Ureter (tissue), 1 donor: ENCODE measurements at regions not wholly inside any gene's neighbourhood (a gene's known extent, or its start where the extent isn't known, plus 50 kb on each side); places are given as distances from the start of the nearest gene placed in this dataset.
A peak's percentile ranks its signal among the peaks of the same experiment; 100 is the strongest.

Experiments
- DNase-seq: peaks from one replicate; pipeline ENCODE4 v3.0.0-alpha.2; 2020; ENCODE audit warnings: low spot score
- donor health status: DM: yes; HTN: yes; CAD: no.

DNA sequence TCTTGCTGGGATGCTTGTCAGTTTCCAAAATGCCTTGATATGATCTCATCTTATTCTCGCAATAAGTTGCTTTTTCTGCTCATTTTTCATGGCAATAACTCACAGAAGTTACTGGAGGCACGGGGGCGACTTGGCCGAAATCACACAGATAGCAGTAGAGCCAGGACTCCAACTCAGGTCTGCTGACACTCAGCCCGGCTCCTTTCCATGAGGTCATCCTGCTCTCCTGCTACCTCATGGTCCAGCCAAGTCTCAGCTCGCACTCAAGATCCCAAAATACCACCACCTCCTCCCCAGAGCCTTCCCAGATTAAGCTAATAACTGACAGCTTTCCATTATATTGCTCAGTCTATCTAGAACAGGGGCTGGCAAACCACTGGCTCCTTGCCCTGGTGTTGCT, 269.5 kb downstream of the MAP2K4 start:
- DNase-seq, result no peak

DNA sequence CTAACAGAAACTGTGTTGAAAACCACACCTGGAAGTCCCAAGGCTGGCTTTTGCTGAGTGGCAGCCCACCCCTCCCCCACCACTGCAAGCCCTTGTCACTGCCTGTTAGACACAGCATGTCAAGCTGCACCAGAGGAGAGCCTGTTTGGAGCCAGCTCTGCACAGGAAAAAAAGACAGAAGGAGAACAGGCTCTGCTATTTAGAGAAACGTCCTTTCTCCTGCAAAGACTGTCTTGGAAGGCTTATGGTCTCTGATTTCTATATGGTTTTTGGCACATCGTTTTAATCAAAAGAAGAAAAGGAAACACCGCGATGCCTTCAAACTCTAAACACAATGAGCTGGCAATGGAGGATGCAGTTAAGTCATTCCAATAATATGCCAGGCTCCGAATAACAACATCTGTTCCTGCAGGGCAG, 275.5 kb downstream of the MAP2K4 start:
- no peak for DNase-seq

DNA sequence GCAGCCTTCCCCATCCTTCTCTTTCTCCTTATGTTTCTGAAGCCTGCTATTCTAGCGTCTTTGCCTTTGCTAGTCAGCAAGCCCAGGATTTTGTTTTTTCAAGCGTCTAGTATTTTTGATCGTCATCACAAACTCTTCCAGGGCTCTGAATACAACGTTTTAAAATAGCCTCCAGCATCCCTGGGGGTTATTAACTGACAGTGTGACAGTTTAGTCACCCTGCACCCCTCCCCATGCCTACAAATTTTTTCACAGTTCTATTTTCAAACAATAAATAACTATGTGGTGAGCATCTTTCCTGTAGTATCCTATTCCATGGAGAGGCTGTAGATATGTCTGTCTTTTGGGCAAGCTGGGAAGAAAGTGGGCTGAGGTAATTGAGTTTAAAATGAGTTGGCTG, 280.9 kb downstream of the MAP2K4 start:
- DNase-seq, result no peak

DNA sequence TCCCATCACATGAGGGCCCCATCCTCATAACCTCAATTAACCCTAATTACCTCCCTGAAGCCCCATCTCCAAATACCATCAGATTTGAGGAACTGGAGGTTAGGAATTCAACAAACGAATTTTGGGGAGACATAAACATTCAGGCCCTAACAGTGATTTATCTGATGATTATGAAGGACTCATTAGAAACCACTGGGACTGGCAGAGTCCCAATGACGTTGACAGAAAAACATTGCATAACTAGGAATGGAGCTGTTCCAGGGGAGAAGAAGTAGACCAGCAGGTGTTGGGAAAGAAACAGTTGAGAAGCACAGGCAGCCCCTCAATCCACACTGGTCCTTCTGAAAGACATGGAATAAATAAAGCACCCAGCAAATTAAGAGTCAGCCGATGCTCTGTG, 282.0 kb downstream of the MAP2K4 start:
- DNase-seq, result no peak

DNA sequence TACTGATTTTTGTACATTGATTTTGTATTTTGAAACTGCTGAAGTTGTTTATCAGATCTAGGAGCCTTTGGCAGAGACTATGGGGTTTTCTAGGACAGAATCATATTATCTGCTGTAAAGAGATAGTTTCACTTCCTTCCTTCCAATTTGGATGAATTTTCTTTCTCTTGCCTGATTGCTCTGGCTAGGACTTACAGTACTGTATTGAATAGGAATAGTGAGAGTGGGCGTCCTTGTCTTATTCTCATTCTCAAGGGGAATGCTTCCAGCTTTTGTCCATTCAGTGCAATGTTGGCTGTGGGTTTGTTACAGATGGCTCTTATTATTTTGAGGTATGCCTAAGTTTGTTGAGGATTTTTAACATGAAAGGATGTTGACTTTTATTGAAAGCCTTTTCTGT, 290.1 kb downstream of the MAP2K4 start:
- DNase-seq, result no peak

DNA sequence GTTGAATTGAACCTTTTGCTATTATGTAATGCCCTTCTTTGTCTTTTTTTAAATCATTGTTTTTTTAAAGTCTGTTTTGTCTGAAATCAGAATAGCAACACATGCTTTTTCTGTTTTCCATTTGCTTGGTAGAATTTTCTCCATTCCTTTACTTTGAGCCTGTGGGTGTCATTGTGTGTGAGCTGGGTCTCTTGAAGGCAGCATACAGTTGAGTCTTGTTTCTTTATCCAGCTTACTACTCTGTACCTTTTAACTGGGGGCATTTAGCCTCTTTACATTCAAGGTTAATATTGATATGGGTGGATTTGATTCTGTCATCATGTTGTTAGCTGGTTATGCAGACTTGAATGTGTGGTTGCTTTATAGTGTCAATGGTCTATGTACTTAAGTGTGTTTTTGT, 292.0 kb downstream of the MAP2K4 start:
- no peak for DNase-seq

DNA sequence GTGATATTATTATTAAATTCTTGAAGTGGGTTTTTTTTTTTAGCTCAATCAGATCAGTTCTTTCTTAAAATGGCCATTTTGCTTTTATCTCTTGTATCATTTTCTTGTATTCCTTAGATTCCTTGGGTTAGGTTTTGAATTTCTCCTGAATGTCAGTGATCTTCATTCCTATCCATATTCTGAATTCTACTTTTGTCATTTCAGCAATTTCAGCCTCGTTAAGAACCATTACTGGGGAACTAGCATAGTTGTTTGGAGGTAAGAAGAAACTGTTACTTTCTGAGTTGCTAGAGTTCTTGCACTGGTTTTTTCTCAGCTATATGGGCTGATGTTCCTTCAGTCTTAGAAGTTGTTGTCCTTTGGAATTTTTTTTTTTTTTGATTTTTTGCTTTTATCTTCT, 293.1 kb downstream of the MAP2K4 start:
- no peak for DNase-seq

DNA sequence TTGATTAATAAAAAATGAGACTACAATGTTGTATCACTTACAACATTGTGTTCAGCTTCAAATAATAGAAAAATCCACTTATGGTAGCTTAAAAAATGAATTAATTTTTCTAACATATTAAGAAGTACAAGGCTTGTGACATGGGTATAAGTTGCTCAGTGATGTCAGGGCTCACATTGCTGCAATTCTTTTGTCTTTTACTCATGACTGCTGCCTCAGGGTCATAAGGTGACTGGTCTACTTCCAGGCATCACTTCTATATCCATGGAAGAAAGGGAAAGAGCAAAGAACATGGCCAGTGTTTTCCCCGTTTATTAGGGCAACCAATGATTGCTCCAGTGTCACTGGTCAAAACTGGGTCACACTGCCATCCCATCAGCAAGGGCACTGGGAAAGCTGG, 295.3 kb downstream of the MAP2K4 start:
- DNase-seq, result no peak

DNA sequence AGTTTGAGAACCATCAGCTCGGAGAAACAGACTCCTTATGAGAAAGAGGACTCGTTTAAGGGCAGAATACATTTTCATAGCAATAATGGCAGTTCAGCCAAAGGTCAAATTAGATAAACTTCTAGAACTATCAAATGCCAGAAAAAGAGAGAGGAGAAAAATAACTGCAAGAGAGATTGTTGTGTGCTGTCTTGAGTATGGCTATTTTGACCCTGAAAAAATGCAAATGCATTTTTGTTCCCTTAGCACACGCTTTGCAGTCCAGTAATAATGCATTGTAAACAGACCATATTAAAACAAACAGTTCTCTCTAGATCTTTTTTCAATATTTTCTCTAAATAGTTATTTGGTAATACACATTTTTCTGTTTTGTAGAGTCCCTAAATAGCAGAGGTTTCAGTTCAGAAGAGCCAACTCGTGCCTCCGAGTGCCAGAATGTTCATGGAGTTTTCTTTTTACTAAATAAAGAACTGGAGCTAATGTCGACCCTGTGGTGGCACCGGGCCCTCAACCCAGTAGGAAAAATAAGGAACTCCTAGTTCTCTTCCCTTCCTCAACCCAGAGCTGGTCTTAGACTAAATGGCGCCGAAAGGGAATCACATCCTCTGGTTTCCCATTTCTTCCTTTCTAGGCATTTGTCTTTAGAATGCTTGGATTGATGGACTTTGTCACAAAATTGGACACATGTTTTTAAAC, 298.0 kb downstream of the MAP2K4 start:
- DNase-seq, result no peak

DNA sequence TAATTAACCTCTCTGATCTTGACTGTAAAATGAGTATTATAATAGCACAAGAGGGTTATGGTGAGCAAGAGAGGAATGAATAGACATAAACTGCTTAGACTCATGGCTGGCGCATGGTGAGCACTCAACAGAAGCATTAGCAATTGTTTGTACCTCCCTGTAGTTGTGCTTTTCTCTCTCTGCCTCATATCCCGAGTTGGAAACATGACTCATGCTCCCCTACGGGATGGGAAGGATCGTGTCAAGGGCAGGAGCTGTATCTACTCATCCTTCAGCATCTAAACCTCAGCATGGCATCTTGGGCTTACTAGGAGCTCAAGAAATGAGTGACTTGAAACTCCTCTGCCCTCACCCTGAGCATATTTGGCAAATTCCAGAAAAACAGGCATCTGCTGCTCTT, 299.6 kb downstream of the MAP2K4 start:
- no peak for DNase-seq

DNA sequence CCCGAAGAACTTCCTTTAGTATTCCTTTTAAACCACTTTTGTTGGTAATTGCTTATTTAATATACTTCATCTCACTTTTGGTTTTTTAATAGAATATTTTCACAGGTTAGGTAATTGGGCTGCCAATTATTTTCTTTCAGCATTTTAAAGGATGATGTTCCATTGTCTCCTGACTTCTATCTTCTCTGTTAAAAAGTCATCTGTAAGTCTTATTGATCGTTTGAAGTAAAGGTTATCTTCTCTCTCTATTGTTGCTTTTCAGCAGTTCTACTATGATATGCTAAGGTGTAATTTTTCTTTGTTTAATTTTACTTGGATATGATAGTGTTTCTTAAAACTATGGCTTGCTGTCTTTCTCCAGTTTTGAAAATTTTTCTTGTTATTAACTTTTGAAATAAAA, 307.5 kb downstream of the MAP2K4 start:
- DNase-seq, result no peak

DNA sequence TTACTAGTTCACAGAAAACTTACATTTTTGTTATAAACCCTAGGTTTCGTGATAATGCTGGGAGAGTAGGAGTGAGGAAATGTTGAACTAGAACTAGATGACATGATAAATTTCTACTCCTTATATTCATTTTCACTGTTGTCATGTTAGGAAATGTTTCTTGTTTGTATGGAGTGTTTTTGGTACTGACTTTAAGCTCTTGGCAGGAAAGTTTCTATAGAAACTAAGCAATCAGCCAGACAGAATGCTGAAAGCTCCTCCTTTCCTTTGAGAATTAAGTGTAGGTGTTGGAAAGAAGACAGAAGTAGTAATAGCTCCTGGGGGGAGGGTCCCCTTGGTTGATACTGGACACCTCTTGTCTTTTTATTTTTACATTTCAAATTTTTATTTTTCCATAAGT, 309.8 kb downstream of the MAP2K4 start:
- no peak for DNase-seq

DNA sequence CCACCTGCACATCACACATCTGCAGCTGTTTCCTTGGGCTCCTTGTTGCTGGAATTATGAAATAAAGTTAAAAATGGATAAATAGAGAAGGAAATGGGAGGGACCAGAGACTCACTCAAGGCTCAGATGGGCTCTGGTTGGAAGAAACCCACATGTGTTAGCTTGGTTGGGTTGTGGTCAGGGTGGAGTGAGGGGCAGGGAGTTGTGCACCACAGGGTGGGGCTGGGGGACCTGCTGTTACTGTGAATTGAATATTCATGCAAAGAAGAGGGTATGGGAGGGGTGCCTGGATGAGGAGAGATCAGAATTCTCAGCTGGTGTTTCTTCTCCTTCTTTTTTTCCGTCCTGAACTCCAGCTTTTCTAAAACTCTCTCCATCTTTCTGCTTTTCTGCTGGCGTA, 320.7 kb downstream of the MAP2K4 start:
- no peak for DNase-seq

DNA sequence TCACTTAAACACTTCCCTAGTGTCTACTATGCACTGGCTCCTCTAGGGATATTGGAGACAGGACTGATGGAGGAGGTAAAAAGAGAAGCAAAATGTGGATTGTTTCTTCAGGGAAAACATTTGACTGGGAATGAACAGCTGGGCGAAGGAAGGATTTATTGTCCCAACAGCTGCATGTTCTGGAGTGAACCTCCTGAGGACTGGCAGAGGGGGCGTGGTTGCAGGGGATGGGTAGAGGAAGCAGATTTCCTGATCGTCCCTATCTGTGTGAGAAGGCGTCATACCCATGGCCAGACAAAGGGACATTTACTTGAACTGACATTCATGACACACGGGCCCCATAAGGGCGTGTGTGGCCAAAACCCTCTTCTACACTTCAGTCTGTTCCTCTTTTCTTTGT, 321.5 kb downstream of the MAP2K4 start:
- DNase-seq, result no peak

DNA sequence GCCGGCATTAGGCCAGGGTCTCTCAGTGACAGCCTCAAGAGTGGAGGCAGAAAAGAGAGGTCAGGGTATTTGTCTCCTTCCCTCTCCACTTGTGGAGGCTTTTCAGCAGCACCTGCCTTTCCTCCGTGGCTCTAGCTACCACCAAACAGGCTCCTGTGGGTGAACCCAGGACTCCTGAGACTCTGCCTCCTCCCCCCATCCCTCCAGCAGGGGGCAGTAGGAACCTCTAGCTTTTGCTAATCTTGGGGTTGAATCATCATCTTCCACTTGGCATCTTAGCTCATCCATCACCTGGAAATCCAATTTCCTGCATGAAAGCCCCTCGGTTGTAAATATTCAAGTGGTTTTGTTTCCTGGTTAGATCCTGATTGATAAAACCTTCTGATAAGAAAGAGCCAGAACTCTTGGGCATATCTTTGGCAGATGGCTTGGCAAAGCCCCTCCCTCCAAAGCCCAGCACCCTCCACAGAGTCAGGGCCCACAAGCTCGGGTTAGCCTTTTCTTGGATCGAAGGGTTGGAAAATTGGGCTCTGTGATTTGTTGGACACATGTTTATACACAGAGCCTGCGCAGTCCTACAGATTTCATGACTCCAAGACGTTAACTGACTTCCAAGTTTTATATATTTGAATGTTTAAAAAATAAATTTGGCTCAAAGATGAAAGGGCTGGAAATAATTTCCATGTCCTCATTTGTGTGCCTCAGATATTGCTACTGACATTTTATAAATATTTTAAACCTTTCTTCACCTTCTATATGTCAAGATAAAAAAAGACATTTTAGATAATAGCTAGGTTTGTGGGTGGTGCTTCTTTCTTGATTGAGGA, 322.1 kb downstream of the MAP2K4 start:
- DNase-seq, result peak; percentile 58

DNA sequence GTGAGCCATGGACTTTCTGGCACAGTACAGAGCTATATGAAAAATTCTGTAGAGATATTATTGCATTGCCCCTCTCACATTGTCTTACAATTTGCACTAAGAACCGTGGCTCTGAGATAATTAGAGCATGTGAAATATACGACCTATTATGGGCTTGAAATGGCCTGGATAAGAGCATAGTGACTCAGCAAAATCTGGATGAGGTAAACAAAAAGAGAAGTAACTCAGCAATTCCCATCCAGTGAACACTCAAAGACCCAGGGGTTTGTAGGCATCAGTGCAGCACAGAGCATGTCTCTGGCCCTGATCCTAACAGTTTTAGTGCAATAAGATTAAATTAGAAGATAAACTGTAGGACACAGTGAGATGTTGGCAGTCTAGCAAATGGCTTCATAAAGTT, 317.2 kb upstream of the MYOCD start:
- DNase-seq, result no peak

DNA sequence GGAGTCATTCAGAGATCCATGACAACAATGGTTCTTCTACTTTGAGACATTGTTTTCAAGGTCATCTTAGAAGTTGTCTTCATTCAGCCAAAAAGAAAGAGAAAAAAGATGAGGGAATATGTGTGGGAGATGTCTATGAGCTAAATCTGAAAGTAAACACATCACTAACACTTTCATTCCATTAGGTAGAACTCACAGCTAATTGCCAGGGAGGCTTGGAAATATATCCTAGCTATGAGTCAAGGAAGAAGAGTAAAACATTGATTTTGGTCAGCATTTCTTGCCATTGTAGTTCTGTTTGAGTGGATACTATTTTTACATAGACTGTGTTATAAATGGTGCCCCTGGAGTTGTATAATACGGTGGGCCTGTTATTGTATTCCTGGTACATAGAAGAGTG, 316.4 kb upstream of the MYOCD start:
- no peak for DNase-seq

DNA sequence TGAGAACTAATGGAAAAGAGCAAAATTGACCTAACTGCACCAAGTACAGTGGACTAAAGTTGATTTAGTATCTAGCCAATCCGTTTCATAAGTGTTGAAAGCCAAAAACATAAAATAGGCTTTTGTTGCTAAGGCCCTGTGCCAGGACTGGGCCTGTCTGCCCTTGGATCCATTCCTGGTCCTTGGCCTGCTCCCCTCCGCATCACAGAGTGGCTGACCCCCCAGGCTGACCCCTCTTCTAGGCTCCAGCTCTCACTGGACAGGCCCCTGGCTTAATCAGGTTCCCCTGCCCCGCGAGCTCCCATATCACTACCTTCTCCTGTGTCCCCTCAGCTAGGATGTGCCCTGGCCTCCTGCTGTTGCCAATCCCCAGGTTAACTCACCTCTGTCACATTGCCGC, 313.6 kb upstream of the MYOCD start:
- DNase-seq, result no peak

DNA sequence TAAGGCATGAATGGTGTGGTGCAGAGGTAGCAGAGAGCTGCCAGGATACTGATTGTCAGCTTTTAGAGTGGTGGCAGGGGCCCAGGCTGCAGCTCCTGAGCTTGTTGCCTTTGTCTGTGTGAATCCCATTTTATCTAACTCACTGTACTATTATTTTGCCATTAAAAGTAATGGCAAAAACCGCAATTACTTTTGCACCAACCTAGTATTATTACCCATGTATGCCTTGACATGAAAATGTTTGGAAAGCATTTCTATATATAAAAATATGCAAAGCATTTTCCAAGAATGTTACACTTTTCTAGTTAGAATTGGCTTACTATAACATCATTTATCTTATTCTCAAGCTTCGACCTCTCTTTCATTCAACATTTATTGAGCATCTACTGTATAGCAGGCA, 308.1 kb upstream of the MYOCD start:
- DNase-seq, result no peak

DNA sequence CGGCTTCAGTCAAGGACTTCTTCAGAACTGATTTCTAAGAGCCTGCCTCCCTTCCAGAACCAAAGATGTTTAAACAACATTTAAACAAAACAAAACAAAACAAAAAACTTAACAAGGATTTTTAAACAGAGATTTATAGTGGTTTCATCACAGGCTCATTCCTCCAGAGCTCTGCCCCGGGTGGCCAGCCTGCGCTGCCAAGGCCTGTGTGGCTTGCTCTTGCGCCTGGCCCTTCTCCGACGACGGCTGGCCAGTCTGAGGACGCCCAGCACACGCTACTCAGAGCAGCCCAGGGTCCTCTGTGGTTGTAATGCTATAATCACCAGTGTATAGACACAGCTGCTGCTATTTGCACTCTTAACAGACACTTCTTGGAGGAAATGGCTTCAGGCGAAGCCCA, 307.2 kb upstream of the MYOCD start:
- no peak for DNase-seq

DNA sequence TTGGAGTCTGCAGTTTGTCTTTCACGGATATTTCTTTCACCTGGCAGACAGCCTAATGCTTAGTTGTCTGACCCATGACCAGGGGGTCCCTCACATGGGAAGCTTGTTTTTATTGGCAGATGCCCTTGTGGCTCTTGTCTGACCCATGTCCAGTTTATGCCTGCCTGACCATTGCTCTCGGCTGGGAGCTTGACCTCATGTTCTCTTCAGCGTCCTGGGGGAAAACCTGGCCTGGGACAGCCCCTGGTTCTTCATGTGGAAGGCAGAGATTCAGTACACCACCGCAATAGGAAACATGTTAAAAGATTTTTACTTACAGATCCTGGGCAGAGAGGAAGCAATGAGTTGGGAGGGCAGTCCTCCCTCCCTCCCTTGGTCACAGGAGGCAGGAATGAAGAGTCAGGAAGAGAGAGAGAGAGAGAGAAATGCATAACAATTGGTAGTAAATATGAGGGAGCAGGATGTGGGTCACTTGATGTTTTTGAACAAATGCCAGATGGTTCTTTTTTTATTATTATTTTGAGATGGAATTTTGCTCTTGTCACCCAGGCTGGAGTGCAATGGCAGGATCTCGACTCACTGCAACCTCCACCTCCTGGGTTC, 302.7 kb upstream of the MYOCD start:
- no peak for DNase-seq

DNA sequence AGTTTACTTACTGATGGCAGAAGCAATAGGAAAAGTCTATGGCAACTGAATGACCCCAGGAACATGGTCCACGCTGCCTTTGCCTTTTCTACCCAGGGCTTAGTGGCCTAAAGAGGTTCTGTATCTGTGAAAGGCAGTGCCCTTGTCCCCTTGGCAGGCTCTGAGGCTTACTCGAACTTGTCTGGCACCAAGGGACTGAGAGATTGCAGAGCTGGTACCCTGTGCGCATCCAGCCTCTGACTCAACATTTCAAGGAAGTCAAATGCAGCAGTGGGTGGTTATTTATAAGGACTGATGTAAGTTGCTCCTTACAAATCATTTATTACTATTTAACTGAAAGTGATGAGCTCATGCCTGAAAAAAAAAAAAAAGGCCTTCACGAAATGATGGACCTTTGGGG, 299.9 kb upstream of the MYOCD start:
- no peak for DNase-seq

DNA sequence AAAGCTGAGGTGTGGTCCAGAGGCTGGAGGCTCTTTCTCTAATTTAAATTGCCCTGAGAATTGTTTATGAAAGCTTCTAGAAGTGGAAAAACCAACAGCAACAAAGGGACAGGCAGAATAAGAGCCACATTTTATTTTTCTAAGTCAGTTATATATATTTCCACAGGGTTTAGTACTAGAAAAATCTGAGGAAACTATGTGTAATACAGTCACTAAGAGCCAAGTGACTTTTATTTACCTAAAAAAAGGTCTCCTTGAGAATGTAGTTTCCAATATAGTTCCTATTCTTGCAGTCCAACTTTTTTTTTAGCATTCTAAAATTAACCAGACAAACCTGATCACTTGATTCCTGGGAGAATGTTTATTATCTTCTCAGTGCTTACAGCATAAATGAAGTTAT, 296.6 kb upstream of the MYOCD start:
- DNase-seq, result no peak
